ENCODE measurements at regions not wholly inside any gene's neighbourhood (a gene's known extent, or its start where the extent isn't known, plus 50 kb on each side); places are given as distances from the start of the nearest gene placed in this dataset.

GRCh38 chr9:102114557-102114956 lies 376.1 kb upstream of the GRIN3A start:
- no peak for DNase-seq

DNA sequence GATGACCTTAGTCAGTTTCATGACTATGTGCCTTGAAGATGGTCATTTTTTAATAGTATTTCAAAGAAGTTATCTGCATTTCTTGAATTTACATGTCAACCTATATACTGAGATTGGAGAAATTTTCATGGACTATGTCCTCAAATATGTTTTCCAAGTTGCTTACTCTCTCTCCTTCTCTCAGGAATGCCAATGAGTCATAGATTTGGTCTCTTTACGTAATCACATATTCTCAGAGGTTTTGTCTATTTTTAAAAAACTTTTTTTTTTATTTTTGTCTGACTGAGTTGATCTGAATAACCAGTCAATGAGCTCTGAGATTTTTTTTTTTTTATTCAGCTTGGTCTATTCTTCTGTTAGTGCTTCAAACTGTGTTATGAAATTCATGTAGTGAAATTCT lies 374.7 kb upstream of the GRIN3A start:
- no peak for DNase-seq

- no peak for DNase-seq
These were observed 368.0 kb upstream of the GRIN3A start for GRCh38 chr9:102106439-102106838.

DNA sequence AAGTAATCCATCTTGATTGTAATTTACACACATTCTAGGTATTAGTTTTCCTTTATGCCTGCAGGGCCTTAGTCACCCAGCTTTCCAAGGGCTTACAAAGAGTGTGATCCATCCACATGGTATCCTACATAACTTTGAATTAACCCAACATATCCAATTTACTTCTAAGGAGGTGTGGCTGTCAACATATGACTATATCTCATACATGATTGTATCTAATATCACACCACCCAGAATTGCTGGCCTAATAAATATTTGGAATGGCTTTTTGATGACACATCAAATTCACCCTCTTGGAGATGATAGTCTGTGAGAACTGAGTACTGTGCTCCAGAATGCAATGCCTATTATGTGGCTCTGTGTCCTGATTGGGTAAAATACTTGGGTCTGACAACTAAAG lies 363.3 kb upstream of the GRIN3A start:
- no peak for DNase-seq

GRCh38 chr9:102087141-102087540 lies 348.7 kb upstream of the GRIN3A start:
- no peak for DNase-seq

DNA sequence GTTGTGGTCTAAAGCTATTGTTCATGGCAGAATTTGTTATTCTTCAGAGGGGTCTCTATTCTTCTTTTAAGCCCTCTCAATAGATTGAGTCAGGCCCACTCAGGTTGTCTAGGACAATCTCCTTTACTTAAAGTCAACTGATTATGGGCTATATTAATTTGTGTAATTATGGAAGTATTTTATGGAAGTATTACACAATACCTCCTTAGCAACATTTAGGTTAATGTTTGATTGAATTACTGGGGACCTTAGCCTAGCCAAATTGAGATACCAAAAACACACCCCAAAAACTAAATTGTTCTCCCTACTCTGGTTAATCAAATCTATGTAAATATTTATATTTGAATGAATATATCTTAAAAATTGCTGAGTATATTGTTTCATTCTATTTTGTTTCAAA lies 347.1 kb upstream of the GRIN3A start:
- DNase-seq, result no peak

GRCh38 chr9:102072059-102072764 lies 333.8 kb upstream of the GRIN3A start:
- no peak for DNase-seq

- no peak for DNase-seq
These were observed 331.5 kb upstream of the GRIN3A start for GRCh38 chr9:102069969-102070368.

DNA sequence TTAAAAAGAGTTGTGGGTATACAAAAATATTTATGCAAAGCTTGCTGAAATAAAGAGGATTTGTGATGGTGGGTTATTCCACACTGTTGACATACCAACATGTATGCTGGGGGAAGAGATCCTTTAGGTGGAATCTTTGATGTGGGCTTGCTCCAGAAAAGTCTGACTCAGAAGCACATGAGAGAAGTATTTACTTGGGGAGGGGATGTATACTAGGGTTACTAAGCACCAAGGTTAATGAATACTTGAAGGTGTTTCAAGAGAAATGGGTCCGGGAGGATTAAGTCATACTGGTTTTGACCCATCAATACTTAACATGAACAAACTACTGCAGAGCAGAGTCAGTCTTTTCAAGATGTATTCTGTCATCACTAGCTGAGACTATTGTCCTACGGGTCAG lies 316.4 kb upstream of the GRIN3A start:
- DNase-seq, result no peak

DNA sequence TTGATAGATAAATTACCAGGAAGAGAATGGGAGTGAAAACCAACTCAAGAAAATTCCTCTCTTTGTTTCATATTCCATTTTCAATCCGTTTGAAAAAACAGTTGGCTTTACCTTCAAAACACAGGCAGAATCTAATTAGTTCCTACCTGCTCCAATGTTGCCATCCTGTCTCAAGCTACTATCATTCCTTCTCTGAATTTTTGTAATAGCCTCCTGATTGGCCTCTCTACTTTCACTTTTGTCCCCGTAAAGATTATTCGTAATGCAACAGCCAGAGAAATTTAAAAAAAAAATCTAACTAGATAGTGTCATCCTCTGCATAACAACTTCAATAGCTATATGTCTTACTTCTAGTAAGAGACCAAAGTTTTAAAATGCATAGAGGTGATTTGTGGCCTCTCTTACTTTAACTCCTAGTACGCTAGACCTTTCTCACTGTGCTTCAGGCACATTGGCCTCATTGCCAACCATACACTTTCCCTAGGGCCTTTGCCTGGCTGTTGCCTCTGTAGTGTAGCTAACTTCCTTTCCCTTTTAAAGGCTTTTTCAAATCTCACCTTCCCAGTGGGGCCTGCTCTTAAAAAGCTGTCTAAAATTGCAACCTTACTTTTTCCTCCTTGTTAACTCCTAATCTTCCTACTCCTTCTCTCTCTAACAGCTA lies 311.3 kb upstream of the GRIN3A start:
- no peak for DNase-seq

DNA sequence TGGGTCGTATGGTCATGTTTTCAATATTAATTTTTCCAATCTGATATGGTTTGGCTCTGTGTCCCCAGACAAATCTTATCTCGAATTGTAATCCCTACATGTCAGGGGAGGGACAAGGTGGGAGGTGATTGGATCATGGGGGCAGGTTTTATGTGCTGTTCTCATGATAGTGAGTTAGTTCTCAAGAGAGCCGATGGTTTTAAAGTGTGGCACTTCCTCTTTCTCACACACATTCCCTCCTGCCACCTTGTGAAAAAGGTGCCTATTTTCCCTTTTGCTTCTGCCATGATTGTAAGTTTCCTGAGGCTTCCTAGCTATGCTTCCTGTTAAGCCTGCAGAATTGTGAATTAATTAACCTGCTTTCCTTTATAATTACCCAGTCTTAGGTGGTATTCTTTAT lies 309.1 kb upstream of the GRIN3A start:
- DNase-seq, result no peak

DNA sequence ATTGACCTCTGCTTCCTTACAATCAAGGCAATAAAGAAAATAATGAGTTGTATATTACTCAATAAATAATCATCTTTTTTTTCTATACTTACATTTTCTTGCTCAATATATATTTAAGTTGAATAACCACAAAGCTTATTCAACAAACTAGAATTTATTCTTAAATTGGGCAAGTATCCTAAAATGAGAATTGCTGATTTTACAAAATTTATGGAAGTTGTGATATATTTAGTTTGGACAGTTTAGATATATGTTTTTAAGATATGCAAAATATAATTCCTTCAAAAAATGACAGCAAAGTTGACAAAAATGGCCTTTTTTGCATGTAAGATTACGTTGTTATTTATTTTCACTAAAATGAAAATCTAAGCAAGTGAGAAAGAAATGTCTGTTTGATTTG lies 305.7 kb upstream of the GRIN3A start:
- no peak for DNase-seq

- no peak for DNase-seq
These were observed 299.6 kb upstream of the GRIN3A start for GRCh38 chr9:102038006-102038405.

DNA sequence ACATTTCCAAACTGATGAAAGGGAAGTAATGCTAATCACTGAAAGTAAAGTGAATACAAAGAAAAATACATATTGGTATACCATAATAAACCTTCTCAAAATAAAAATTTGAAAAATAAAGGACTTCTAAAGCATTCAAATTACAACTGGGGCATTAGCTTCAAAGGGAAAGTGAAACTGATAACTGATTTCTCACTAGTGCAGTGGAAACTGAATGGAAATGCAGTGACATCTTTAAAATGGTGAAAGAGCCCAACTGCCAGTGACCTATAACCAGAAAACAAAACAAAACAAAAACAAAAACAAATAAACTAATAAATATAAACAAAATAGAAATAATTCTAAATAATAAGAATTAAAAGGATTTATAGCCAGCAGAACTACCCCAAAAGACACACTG lies 297.5 kb upstream of the GRIN3A start:
- DNase-seq, result no peak

DNA sequence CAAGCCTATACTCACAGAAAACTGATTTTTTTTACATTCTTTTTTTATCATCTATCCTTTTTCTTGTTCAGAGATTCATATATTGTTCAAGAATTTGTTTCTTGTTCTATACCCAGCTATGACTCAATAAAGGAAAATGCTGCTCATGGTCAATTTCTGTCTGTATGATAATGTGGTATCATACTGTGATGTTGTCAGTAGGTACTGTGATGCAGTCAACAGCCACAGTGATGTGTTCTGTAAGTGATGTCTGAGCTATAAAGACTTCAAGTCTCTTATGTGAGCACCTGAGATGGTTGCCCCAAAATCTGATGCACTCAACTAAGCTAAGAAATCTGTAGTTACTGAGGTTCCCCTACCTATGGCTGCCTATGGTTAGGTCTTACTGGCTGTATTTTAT lies 294.2 kb upstream of the GRIN3A start:
- DNase-seq, result no peak

- DNase-seq, result no peak
These were observed 262.5 kb upstream of the GRIN3A start for GRCh38 chr9:102000956-102001355.

DNA sequence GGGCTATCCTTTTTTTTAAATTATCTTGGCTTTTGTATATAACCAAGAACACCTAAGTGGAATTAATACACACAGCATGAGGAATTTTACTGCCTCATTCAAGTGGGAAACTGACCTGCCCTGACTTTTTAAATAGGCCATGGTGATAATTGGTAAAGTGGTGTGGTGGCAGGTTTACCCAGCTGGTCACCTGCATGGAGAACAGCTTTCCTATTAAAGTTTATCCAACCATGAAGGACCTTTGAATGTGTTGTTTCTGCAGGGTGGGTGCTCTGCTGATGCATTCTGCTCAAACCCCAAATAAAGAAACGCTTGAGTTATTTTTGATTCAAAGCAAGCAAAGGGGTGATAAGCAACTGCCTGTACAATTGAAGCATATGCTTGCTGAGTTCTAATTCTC lies 261.0 kb upstream of the GRIN3A start:
- DNase-seq, result no peak

GRCh38 chr9:101995231-101995630 lies 256.8 kb upstream of the GRIN3A start:
- DNase-seq, result no peak

DNA sequence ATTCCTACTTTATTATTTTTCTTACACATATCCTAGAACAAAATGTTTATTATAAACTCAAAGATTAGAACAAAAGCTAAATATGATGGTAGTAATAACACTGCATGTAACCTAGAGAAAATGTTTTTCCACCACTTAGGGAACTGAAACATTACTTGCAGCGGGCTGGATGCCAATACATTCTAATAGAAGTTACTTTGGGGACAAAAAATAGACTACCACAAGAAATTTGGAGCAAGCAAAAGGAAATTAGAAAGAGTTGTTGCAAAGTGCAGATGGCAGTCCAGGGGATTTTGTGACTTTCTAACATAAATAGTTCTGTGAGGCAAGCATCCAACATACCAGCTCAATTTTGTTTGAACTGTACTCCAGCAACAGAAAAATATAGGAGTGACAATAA lies 255.3 kb upstream of the GRIN3A start:
- DNase-seq, result no peak

GRCh38 chr9:101991926-101992325 lies 253.5 kb upstream of the GRIN3A start:
- DNase-seq, result peak; percentile 22

GRCh38 chr9:101977614-101978210 lies 239.3 kb upstream of the GRIN3A start:
- peak; percentile 51 for DNase-seq

GRCh38 chr9:101970609-101971008 lies 232.2 kb upstream of the GRIN3A start:
- DNase-seq, result peak; percentile 43

DNA sequence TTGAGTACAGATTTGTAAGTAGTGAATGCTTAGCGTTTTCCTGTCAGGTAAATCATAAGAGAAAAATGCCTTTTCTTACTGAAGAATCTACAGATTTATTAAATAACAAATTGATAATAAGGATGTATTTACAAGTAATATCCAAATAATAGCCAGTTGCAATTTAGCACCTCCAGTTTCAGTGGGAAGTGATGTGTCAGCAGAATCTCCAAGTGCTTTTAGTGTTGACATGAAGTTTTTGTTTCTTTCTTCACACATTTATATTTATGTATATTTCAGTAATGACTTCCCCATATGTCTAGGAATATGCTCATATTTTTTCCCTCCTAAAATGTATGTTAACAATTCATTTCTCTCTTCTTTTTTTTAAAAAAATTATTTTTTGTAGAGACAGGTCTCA lies 229.9 kb upstream of the GRIN3A start:
- no peak for DNase-seq

DNA sequence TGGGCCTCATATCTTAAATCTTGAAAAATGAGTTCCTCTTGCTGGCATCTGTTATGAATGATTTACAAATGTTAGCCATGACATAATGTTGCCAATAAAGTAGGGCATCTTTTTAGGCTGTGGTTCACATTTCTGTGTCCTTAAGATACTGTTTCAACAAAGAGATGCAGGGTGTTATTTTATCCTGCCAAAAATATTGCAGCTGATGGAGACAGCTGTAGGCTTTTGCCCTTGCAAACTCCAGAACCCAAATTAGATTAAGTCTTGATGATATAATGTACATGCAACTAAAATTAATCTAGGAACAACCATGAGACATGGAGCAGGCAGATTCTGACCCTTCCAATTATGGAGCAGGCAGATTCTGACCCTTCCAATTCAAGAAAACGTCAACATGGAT lies 228.2 kb upstream of the GRIN3A start:
- DNase-seq, result no peak

DNA sequence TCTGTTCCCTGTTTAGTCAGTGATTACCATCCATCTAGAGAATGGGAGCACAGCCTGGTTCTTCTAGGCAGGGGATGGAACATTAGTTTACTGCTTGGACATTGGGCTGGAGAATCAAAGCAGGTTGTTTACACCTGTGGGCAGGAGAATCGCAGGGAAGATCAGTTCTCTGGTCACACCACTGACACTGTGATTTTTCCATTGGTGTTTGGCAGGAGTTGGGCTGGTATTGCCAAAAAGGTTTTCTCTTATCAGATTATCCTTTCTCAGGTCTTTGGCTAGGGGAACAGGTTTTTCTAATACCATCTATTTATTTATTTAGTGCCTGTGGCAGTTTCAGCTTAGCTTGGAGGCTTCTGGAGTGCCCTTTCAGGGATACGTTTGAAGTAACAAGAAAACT lies 219.3 kb upstream of the GRIN3A start:
- DNase-seq, result no peak

All from NCI-H82 (cell line).